ACC112 (cell line): ENCODE measurements at regions not wholly inside any gene's neighbourhood (a gene's known extent, or its start where the extent isn't known, plus 50 kb on each side); places are given as distances from the start of the nearest gene placed in this dataset.

ENCODE experiments used
- H2AFZ ChIP-seq: fragments of 200-600 bp; sonication (generic); one replicate; pipeline ENCODE4 v1.6.0; 2017; ENCODE audit warnings: antibody characterized with exemption, low read length; ENCODE audit not compliant: unreplicated experiment
- H3K27ac ChIP-seq: fragments of 200-600 bp; sonication (generic); 2 replicates; pipeline ENCODE4 v1.5.1; 2014; ENCODE audit warnings: low read depth, mild to moderate bottlenecking, antibody characterized with exemption, low read length, moderate library complexity
- H3K27me3 ChIP-seq: fragments of 200-600 bp; sonication (generic); 2 replicates; pipeline ENCODE4 v1.6.1; 2014; ENCODE audit warnings: mild to moderate bottlenecking, antibody characterized with exemption, low read length, moderate library complexity, mixed read lengths; ENCODE audit not compliant: insufficient read depth
- H3K36me3 ChIP-seq: fragments of 200-600 bp; sonication (generic); 2 replicates; pipeline ENCODE4 v1.6.1; 2016; ENCODE audit warnings: mild to moderate bottlenecking, antibody characterized with exemption, low read length, moderate library complexity, mixed read lengths; ENCODE audit not compliant: insufficient read depth
- H3K4me1 ChIP-seq: fragments of 200-600 bp; sonication (generic); one replicate; pipeline ENCODE4 v1.6.1; 2016; ENCODE audit warnings: low read length, mixed read lengths; ENCODE audit not compliant: insufficient read depth, unreplicated experiment, control insufficient read depth
- H3K4me3 ChIP-seq: fragments of 200-600 bp; sonication (generic); 2 replicates; pipeline ENCODE4 v1.5.1; 2014; ENCODE audit warnings: mild to moderate bottlenecking, low read depth, low read length
- H3K79me2 ChIP-seq: fragments of 200-600 bp; sonication (generic); one replicate; pipeline ENCODE4 v1.6.0; 2016; ENCODE audit warnings: low read length; ENCODE audit not compliant: control insufficient read depth, unreplicated experiment, insufficient read depth

GRCh38 chr5:75002271-75002670 lies 50.1 kb downstream of the GCNT4 start:
- no peaks in the 10 kb centered on the region for H3K36me3 ChIP-seq
- no peaks in the 10 kb centered on the region for H3K4me1 ChIP-seq
- H3K27ac ChIP-seq: no peak overlapping the region
- H3K4me3 ChIP-seq: no peak overlapping the region
- no peak overlapping the region for H2AFZ ChIP-seq
- no peaks in the 10 kb centered on the region for H3K79me2 ChIP-seq
- peaks cover 9% of the 10 kb centered on the region; the same call in 1 of the 2 replicates for H3K27me3 ChIP-seq

- H3K27me3 ChIP-seq: peaks cover 24% of the 10 kb centered on the region; the same call in 1 of the 2 replicates
- no peaks in the 10 kb centered on the region for H3K36me3 ChIP-seq
- no peaks in the 10 kb centered on the region for H3K79me2 ChIP-seq
- H2AFZ ChIP-seq: no peak overlapping the region
- no peak overlapping the region for H3K4me3 ChIP-seq
- H3K27ac ChIP-seq: no peak overlapping the region
- no peaks in the 10 kb centered on the region for H3K4me1 ChIP-seq
These were observed 56.4 kb downstream of the GCNT4 start for GRCh38 chr5:74995926-74996325.

DNA sequence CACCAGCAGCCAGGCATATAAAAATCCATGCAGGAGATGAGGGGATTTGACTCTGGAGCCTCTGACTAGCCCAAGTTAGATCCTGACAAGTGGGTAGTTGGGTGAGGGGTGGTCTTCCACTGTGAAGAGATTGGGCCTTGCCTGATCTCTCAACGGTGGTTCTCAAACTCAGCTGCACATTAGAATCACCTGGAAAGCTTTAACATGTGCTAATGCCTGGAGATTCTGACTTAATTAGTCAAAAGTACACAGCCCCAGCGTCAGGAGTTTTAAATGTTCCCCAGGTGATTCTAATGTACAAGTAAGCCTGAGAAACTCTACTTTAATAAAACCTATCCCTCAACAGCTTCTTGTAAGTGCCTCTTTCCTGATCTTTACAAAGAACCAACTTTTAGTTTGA lies 57.5 kb downstream of the GCNT4 start:
- no peak overlapping the region for H3K4me3 ChIP-seq
- H3K27ac ChIP-seq: no peak overlapping the region
- no peaks in the 10 kb centered on the region for H3K36me3 ChIP-seq
- no peaks in the 10 kb centered on the region for H3K79me2 ChIP-seq
- H3K4me1 ChIP-seq: no peaks in the 10 kb centered on the region
- peaks cover 27% of the 10 kb centered on the region; the same call in 1 of the 2 replicates for H3K27me3 ChIP-seq
- no peak overlapping the region for H2AFZ ChIP-seq

DNA sequence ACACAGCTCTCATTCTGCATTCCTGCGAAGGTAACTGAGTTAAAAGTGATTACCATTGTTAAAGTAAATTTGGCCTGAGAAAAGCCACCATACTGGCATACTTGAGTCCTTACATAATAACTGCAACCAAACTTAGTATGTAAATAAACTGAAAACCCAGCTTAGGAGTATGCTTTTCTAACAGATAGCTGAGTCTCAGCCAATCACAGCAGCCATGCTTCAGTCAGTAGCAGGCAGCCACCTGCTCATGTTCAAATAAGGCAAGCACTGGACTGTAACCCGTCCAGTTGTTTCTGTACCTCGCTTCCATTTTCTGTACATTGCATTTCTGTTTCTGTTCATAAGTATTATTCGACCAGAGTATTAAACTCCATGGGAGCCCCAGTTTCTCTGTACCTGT lies 58.6 kb downstream of the GCNT4 start:
- Histone ChIP-seq H2AFZ (no peak overlapping the region), H3K4me1 (no peaks in the 10 kb centered on the region), H3K36me3 (no peaks in the 10 kb centered on the region)

DNA sequence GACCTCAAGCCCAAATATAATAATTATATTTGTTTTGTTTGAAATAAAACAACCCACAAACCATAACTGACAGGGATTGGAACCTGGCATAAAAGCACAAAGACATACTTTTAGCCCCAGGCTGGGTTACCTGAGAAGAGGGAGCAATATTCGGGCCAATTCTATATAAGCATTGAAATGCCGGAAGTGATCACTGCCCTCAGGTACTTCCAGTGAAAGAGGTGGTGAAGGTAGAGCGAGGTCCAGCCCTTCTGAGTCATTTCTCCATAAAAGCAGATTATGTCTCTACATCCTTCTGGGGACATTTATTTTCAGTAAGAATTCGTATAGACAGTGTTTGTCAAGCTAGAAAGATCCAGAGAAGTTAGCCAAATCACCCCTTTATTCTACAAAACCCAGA lies 59.6 kb downstream of the GCNT4 start:
- Histone ChIP-seq H3K36me3 (no peaks in the 10 kb centered on the region), H2AFZ (no peak overlapping the region), H3K27ac (no peak overlapping the region), H3K27me3 (peaks cover 27% of the 10 kb centered on the region; the same call in 1 of the 2 replicates), H3K4me3 (no peak overlapping the region), H3K79me2 (no peaks in the 10 kb centered on the region), H3K4me1 (no peaks in the 10 kb centered on the region)

More for the DNA sequence above, 58.6 kb downstream of the GCNT4 start:
- no peaks in the 10 kb centered on the region for H3K79me2 ChIP-seq
- H3K4me3 ChIP-seq: no peak overlapping the region
- H3K27ac ChIP-seq: no peak overlapping the region
- peaks cover 27% of the 10 kb centered on the region; the same call in 1 of the 2 replicates for H3K27me3 ChIP-seq

DNA sequence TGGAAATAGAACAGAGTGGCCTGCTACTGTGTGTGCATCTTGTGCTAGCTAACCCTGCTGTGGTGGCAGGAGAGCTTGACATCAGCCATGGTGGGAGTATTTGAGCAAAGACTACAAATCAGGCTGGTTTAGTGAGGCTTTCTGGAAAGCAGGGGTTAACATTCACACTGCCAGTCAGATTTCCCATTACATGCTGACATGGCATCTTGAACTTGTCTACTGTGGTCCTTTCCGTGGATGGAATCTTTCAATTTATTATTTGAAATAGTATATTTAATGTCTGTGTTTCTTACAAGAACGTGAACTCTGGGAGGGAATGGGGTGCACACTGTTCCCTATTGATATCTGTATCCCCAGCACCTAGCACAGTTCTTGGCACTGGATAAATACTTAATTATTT lies 60.8 kb downstream of the GCNT4 start:
- no peaks in the 10 kb centered on the region for H3K4me1 ChIP-seq

DNA sequence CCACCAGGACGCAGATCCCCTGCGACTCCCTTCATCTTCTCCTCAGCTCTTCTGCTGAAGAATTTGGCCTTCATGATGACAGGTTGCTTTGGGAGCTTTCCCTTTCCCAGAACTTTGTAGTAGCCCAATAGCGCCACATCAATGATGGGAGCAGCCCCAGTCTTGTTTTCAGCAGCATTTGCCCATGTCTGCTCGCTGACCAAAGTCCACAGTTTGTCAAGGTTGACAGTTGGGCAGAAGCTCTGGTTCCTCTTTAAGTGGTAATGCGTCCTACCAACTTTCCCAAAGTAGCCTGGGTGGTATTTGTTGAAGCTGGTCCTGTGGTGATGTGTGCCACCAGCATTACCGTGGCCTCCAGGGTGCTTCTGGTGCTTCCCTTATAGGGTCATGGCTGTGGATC lies 62.2 kb downstream of the GCNT4 start:
- Histone ChIP-seq H3K4me3 (no peak overlapping the region), H3K4me1 (no peaks in the 10 kb centered on the region), H3K36me3 (no peaks in the 10 kb centered on the region), H3K79me2 (no peaks in the 10 kb centered on the region), H3K27ac (no peak overlapping the region), H3K27me3 (peaks cover 24% of the 10 kb centered on the region; the same call in 1 of the 2 replicates), H2AFZ (no peak overlapping the region)

More for the DNA sequence above, 60.8 kb downstream of the GCNT4 start:
- no peak overlapping the region for H2AFZ ChIP-seq
- no peaks in the 10 kb centered on the region for H3K36me3 ChIP-seq
- peaks cover 27% of the 10 kb centered on the region; the same call in 1 of the 2 replicates for H3K27me3 ChIP-seq
- no peaks in the 10 kb centered on the region for H3K79me2 ChIP-seq
- no peak overlapping the region for H3K27ac ChIP-seq
- no peak overlapping the region for H3K4me3 ChIP-seq

DNA sequence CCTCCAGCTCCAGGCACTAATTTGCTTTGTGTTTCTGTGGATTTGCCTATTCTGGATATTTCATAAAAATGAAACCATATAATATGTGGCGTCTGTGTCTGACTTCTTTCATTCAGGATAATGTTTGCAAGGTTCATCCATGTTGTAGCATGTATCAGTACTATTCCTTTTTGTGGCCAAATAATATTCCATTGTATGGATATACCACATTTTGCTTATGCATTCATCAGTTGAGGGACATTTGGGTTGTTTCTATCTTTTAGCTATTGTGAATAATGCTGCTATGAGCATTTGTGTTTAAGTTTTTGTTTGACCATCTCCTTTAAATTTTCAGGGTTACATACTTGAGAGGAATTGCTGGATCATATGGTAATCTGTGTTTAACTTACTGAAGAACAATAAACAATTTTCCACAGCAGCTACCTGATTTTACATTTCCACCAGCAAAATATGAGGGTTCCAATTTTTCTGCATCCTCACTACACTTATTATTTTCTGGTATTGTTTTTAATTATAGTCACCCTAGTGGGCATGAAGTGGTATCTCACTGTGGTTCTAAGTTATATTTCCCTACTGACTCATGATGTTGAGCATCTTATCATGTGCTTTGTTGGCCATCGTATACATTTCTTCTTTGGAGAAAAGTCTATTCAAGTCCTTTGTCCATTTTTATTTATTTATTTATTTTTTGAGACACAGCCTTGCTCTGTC lies 63.9 kb downstream of the GCNT4 start:
- no peak overlapping the region for H2AFZ ChIP-seq
- H3K27ac ChIP-seq: no peak overlapping the region
- no peaks in the 10 kb centered on the region for H3K4me1 ChIP-seq
- no peak overlapping the region for H3K4me3 ChIP-seq
- H3K27me3 ChIP-seq: peaks cover 8% of the 10 kb centered on the region; the same call in 1 of the 2 replicates
- H3K36me3 ChIP-seq: no peaks in the 10 kb centered on the region
- no peaks in the 10 kb centered on the region for H3K79me2 ChIP-seq

- peaks cover 5% of the 10 kb centered on the region; the same call in 1 of the 2 replicates for H3K27me3 ChIP-seq
- no peak overlapping the region for H3K4me3 ChIP-seq
- no peak overlapping the region for H2AFZ ChIP-seq
- no peaks in the 10 kb centered on the region for H3K36me3 ChIP-seq
- no peaks in the 10 kb centered on the region for H3K79me2 ChIP-seq
- no peaks in the 10 kb centered on the region for H3K4me1 ChIP-seq
- no peak overlapping the region for H3K27ac ChIP-seq
These were observed 74.0 kb downstream of the GCNT4 start for GRCh38 chr5:74978345-74978744.

GRCh38 chr5:74977471-74977870 lies 74.9 kb downstream of the GCNT4 start:
- Histone ChIP-seq H3K27ac (no peak overlapping the region), H2AFZ (no peak overlapping the region), H3K27me3 (peaks cover 5% of the 10 kb centered on the region; the same call in 1 of the 2 replicates), H3K4me3 (no peak overlapping the region), H3K36me3 (no peaks in the 10 kb centered on the region), H3K4me1 (no peaks in the 10 kb centered on the region), H3K79me2 (no peaks in the 10 kb centered on the region)

GRCh38 chr5:74976651-74977050 lies 75.7 kb downstream of the GCNT4 start:
- Histone ChIP-seq H3K36me3 (no peaks in the 10 kb centered on the region), H3K4me1 (no peaks in the 10 kb centered on the region), H3K27me3 (peaks cover 5% of the 10 kb centered on the region; the same call in 1 of the 2 replicates), H3K79me2 (no peaks in the 10 kb centered on the region), H2AFZ (no peak overlapping the region), H3K4me3 (no peak overlapping the region), H3K27ac (no peak overlapping the region)
